T-helper 1 cell (primary cell): ENCODE measurements at regions not wholly inside any gene's neighbourhood (a gene's known extent, or its start where the extent isn't known, plus 50 kb on each side); places are given as distances from the start of the nearest gene placed in this dataset.
A peak's percentile ranks its signal among the peaks of the same experiment; 100 is the strongest.
"Not testable (repeated sequence)": the region's sequence is repeated elsewhere in the genome, so short reads cannot be mapped to it uniquely, and the experiment has no call there.

Source experiments
- DNase-seq, 5 donors: peaks; one replicate each; pipeline ENCODE4 v3.0.0-alpha.2; 2012 to 2020

DNA sequence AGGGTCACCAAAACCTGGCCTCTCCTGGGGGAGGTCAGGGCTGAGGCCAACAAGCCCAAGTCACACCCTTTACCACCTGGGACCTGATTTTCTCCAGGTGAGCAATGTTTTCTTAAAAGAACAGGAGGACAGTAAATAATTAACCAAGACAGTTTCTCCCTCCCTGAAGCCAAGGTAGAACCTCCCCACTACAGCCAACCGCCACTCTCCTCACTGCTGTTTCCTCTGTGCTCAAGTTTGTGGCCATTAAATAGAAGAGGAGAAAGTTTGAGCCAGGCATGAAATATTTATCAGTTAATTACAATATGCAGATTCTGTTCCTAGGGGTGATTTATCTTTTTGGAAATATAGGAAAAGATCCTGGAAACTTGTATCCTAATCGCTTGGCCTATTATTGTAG lies 150.6 kb upstream of the ANKRD20A1 start:
- not testable (repeated sequence) for DNase-seq

DNA sequence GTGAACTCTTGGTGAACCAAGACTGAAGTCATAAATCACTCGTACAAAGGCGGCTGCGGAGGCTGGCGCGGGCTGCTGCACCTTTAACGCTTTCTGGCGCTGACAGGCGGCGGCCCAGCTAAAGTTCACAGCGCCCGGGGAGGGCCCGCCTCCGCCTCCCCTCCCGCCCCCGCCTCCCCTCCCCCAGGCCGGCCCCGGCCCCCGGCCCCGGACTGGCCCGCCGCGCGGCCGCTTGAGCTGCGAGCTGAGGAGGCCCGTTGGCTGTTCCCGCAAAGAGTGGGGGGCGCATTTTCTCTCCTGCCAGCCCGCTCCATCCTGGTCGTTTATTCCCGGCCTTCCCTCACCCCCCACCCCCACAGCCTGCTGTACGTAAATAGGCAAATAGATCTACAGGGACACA lies 147.3 kb upstream of the ANKRD20A1 start:
- not testable (repeated sequence) for DNase-seq

GRCh38 chr9:67711931-67712330 lies 146.8 kb upstream of the ANKRD20A1 start:
- not testable (repeated sequence) for DNase-seq

GRCh38 chr9:67712956-67713355 lies 145.8 kb upstream of the ANKRD20A1 start:
- not testable (repeated sequence) for DNase-seq

DNA sequence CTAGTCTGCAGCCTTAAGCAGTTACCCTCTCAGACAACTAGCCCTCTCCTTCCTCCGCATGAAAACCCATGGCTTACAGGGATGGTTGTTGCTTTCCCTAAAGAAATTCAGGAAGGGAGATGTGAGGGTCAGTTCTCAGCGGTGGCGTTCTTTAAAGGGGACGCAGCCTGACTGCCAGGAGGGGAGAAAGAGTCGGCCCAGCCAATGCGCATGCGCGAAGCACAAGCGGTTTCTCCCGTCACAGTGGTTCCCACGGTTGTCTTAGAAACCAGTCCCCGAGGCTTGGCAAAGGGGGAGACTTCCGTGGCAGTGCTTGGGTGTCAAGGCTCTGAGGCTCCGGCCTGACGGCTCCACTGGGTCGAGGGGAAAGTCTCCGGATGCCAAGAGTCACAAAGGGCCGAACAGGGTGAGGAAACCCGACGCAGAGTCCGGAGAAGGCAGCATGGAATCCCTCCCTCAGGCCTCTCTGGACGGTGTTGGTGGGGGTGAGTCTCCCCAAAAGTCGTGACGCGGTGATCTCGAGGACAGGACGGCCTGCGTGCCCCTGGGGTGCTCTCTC lies 140.8 kb upstream of the ANKRD20A1 start:
- peak in 4 of 5 donors; percentile 11 to 39 (median 14) for DNase-seq

- not testable (repeated sequence) for DNase-seq
Observed at GRCh38 chr9:67720491-67720890, 138.2 kb upstream of the ANKRD20A1 start.

- not testable (repeated sequence) for DNase-seq
Observed at GRCh38 chr9:67722460-67723090, 136.2 kb upstream of the ANKRD20A1 start.

GRCh38 chr9:67723185-67723584 lies 135.5 kb upstream of the ANKRD20A1 start:
- peak in 2 of 5 donors; percentile 1 to 4 for DNase-seq

- peak in 3 of 5 donors; percentile 4 to 22 (median 10) for DNase-seq
Observed at GRCh38 chr9:67724885-67725284, 133.8 kb upstream of the ANKRD20A1 start.

DNA sequence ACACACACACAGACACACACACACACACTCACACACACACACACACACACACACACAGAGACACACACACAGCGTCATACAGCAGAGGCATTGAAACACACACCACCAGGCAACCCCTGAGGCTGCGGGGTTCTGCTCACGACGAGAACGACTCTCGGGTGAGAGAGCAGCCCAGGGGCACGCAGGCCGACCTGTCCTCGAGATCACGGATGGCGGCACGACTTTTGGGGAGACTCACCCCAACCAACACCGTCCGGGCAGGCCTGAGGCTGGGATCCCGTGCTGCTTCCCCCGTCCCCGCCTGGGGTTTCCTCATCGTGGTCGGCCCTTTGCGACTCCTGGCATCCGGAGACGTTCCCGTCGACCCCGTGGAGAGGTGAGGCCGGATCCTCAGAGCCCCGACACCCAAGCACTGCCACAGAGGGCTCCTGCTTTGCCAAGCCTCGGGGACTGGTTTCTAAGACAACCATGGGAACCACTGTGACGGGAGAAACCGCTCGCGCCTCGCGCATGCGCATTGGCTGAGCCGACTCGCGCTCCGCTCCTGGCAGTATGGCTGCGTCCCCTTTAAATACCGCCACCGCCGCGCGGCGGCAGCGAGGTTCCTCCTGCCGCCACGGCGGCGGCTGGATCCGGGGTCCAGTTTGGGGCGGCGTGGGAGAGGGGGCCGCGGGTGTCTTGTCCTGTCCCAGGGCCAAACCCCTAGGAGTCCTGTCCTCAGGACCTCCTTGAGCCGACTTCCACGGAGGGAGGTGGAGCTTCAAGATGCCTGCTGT lies 132.3 kb upstream of the ANKRD20A1 start:
- DNase-seq, result peak in 2 of 5 donors; percentile 2 to 9

GRCh38 chr9:67763133-67763532 lies 95.6 kb upstream of the ANKRD20A1 start:
- DNase-seq, result not testable (repeated sequence)

- not testable (repeated sequence) for DNase-seq
Observed at GRCh38 chr9:67771807-67772206, 86.9 kb upstream of the ANKRD20A1 start.

DNA sequence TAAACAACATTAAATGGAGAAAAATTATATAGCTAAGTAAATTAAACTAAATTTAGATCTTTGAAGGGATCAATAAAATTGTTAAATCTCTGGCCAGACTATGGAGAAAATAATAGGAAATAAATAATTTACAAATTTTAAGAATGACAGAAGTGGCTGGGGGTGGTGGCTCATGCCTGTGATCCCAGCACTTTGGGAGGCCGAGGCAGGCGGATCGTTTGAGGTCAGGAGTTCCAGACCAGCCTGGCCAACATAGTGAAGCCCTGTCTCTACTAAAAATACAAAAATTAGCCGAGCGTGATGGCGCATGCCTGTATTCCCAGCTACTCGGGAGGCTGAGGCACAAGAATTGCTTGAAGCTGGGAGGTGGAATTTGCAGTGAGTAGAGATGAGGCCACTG lies 58.6 kb upstream of the ANKRD20A1 start:
- not testable (repeated sequence) for DNase-seq
